ENCODE measurements at regions not wholly inside any gene's neighbourhood (a gene's known extent, or its start where the extent isn't known, plus 50 kb on each side); places are given as distances from the start of the nearest gene placed in this dataset.

DNA sequence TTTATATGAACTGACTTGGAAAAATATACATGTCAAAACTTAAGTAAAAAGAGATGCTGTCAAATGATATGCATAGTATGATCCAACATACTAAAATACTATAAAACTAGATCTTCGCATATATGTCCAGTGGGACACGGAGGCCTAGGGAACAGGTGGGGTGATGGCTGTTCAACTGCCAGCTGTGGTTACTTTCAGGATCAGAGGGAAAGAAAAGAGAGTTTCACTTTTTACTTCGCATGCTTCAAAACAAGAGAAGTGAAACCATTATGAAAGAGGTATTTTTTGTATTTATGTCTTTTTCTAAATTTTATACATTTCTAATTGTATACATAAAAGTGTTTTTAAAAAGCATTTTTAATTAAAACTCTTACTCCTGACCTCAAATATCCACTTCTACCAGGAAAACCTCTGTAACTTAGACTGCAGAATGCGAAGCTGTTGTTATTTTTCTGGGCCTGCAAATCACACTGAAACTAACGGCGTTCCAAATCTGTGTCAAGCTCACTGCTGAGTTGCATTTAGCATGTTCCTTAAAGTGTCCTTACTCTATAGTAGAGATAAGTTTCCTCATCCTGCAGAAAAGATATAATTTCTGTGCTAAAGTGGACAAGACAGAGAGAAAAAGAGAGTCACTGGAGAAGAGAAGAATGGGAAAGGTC is 97.8 kb upstream of the SLC35G4 start:
- no peak for DNase-seq (ENCODE audit: low spot score)
- Histone ChIP-seq H3K4me3 (no peak overlapping the region), H3K27ac (no peak overlapping the region)
- TF ChIP-seq, protein P1, sequence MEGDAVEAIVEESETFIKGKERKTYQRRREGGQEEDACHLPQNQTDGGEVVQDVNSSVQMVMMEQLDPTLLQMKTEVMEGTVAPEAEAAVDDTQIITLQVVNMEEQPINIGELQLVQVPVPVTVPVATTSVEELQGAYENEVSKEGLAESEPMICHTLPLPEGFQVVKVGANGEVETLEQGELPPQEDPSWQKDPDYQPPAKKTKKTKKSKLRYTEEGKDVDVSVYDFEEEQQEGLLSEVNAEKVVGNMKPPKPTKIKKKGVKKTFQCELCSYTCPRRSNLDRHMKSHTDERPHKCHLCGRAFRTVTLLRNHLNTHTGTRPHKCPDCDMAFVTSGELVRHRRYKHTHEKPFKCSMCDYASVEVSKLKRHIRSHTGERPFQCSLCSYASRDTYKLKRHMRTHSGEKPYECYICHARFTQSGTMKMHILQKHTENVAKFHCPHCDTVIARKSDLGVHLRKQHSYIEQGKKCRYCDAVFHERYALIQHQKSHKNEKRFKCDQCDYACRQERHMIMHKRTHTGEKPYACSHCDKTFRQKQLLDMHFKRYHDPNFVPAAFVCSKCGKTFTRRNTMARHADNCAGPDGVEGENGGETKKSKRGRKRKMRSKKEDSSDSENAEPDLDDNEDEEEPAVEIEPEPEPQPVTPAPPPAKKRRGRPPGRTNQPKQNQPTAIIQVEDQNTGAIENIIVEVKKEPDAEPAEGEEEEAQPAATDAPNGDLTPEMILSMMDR (IDR thresholded peaks at IDR 0.05) = no peak

GRCh38 chr18:11506856-11507255 is 102.5 kb upstream of the SLC35G4 start:
- no peak overlapping the region for H3K27ac ChIP-seq
- TF ChIP-seq, protein P1 (IDR thresholded peaks at IDR 0.05) = no peak

DNA sequence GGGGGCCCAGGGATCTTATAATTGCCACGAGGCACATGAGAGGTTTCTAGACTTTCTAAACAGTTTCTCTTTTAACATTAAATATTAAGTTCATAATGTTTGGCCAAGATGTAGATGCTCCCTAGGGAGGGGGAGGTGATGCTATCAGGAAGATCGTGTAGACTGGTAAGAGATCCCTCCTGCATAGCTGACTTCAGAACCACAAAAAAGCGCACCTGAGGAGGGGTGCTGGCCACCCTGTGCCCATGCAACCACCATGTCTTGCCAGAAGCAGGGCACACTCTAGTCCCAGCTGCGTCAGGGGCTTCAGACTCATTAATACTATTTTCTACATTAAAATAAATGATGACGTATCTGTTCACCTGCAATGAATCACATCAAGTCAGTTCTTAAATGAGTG is 103.4 kb upstream of the SLC35G4 start:
- DNase-seq (ENCODE audit: low spot score) = no peak
- H3K4me3 ChIP-seq = no peak overlapping the region
- TF ChIP-seq, protein P1 (IDR thresholded peaks at IDR 0.05) = no peak
- H3K27ac ChIP-seq = no peak overlapping the region

More at GRCh38 chr18:11506856-11507255, 102.5 kb upstream of the SLC35G4 start:
- DNase-seq (ENCODE audit: low spot score) = no peak
- no peak overlapping the region for H3K4me3 ChIP-seq

GRCh38 chr18:11504962-11505361 is 104.4 kb upstream of the SLC35G4 start:
- DNase-seq (ENCODE audit: low spot score) = no peak
- no peak overlapping the region for H3K4me3 ChIP-seq
- no peak overlapping the region for H3K27ac ChIP-seq
- TF ChIP-seq, protein P1 (IDR thresholded peaks at IDR 0.05) = no peak

DNA sequence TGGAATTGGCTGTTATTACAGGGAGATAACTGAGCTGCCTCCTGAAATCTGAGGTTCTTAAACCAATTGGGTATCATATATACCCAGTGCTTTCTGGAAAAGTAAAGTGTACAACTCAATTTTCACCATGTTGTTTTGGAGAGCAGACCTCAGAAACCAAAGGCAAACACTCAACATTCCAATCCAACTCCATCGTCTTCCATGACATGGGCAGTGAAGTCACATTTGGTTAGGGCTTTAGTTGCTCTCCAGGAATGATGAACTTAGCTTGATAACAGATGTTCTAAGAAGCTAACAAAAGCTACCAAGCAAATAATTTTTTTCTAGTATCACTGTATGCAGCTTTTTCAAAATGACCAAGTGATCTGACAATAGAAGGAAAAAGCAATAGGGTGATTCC is 107.0 kb upstream of the SLC35G4 start:
- TF ChIP-seq, protein P1 (IDR thresholded peaks at IDR 0.05) = no peak
- no peak overlapping the region for H3K27ac ChIP-seq
- DNase-seq (ENCODE audit: low spot score) = no peak
- no peak overlapping the region for H3K4me3 ChIP-seq

DNA sequence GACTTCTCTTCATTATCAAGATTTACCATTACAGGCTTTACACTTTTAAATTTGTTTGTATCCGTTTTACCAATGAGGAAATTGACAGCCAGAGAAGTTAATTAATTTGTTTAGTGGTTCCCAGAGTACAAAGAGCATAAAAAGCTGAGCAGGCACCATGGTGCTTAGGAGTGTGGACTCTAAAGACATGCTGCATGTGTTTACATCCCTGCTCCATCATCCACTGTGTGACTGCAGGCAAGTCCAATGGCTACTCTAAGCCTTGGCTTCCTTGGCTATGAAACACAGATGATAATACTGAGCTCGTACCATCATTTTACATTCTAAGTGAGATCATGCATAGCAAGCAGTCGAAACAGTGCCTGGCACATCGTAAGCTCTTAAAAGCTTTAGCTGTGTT is 108.0 kb upstream of the SLC35G4 start:
- no peak for DNase-seq (ENCODE audit: low spot score)
- TF ChIP-seq, protein P1 (IDR thresholded peaks at IDR 0.05) = no peak
- H3K27ac ChIP-seq = no peak overlapping the region
- no peak overlapping the region for H3K4me3 ChIP-seq

Measured in coronary artery (tissue), 2 donors.